HG03439 (cell line): ENCODE measurements at regions not wholly inside any gene's neighbourhood (a gene's known extent, or its start where the extent isn't known, plus 50 kb on each side); places are given as distances from the start of the nearest gene placed in this dataset.

ENCODE experiments used
- ATAC-seq: cut with Tn5 transposase; IDR thresholded peaks from one replicate; pipeline ENCODE4 v1.9.1; 2021; ENCODE audit warnings: mild to moderate bottlenecking, moderate library complexity; ENCODE audit not compliant: unreplicated experiment

- no peak for ATAC-seq
These were observed 283.5 kb upstream of the RGS6 start for GRCh38 chr14:71648725-71649124.

GRCh38 chr14:71650187-71650755, 282.0 kb upstream of the RGS6 start:
- ATAC-seq = no peak

DNA sequence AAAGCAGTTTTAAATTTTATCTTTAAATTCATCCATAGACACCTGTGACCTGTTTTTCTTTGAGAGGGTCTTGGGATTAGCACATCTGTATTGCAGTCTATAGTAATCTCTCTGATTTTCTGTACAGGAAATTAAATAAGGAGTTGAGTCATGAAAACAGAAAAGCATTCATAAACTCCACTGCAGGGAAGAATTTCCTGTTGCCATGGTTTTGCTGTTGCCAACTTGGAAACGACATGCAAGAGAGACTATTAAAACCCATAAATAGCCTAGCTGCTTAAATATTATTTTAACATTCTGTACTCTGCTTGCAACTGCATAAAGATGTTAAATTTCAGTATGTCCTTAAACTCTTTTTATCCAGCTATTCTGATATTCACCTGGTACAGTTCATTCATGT, 281.0 kb upstream of the RGS6 start:
- ATAC-seq = no peak

DNA sequence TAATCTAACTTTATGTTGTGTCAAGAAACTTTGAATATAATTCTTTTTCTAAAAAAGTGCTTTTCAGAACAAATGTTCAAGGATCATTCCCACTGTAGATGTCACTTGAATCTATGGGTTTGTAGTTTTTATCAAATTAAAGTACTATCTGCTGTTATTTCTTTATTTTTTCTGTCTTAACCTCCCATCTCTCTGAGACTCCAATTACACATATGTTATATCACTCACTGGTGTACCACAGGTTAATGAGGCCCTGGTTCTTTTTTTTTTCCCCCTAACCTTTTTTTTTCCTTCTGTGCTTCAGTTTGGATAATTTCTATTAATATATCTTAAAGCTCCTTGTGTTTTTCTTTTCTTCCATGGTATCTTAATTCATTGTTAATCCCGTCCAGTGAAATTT, 279.9 kb upstream of the RGS6 start:
- no peak for ATAC-seq

DNA sequence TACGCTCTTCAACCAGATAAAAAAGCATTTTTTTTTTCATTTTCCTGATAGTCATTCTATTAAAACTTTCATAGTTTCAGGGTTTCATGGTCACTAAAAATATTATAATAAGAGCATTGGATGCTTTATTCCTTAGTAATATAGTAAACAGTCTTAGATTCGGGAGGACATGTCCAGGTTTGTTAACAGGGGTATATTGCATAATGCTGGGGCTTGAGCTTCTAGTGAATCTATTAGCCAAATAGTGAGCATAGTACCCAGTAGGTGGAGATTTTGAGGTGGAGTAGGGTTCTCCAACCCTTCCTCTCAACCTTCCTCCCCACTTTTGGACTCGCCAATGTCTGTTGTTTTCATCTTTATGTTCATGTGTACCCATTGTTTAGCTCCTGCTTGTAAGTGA, 277.4 kb upstream of the RGS6 start:
- no peak for ATAC-seq

DNA sequence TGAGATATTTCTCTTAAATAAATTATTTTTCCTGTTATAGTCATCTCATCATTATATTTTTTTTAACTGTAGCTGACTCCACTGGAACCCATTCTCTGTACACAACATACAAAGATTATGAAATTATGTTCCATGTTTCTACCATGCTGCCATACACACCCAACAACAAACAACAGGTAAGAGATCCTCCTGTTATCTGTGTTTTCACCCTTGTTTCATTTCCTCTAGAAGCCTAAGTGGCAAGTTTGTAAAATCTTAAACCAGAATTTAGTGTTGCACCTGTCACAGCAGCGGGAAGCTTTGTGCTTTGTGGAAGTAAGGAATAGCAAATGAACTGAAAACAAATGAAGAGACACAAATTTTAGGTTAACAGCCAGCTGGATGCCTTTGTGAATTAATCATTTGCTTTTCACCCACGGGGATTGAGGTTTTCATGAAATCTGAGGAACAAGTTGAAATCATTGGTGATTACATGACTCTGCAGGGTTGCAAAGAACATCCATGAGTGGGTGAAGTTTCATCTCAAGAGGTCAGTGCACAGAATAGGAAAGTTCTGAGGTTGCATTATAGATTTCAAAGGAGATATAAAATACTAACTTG, 273.9 kb upstream of the RGS6 start:
- no peak for ATAC-seq

GRCh38 chr14:71659159-71659558, 273.1 kb upstream of the RGS6 start:
- ATAC-seq = no peak

- ATAC-seq = no peak
These were observed 270.8 kb upstream of the RGS6 start for GRCh38 chr14:71661441-71661840.

GRCh38 chr14:71662291-71662790, 269.9 kb upstream of the RGS6 start:
- ATAC-seq = no peak

- ATAC-seq = no peak
These were observed 267.1 kb upstream of the RGS6 start for GRCh38 chr14:71665157-71665556.

DNA sequence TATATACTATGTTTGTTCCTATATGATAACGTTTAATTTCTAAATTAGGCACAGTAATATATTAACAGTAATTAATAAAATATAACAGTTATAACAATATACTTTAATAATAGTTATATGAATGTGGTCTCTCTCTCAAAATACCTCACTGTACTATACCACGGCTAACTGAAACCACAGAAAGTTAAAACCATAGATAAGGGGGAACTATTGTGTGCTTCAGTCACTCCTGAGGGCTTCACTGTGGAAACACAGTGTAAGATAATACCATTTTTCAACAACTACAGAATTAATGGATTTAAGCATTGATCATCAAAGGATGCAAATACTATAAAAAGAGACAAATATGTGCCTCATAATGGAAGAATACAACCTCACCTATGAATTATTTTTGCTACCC, 266.4 kb upstream of the RGS6 start:
- ATAC-seq = no peak

- no peak for ATAC-seq
These were observed 265.6 kb upstream of the RGS6 start for GRCh38 chr14:71666571-71667145.

- ATAC-seq = no peak
These were observed 263.9 kb upstream of the RGS6 start for GRCh38 chr14:71668186-71668912.

DNA sequence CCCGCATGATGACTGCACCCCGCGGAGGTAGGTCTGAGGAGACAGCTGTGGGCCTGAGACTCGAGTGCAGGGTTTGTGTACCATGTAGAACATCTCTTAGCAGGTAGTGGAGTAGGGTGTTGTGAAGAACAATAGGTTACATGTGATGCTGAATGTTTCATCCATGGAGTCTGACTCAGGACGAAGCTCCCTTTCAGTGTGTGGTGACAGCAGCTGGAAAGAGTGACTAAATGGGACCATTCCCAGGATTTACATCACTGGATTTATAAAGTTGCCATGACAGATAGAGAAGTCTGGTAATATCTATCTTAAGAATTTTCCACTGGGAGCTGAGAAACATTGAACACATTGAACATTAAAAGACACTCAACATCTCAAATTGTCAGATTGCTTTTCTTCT, 259.6 kb upstream of the RGS6 start:
- no peak for ATAC-seq

DNA sequence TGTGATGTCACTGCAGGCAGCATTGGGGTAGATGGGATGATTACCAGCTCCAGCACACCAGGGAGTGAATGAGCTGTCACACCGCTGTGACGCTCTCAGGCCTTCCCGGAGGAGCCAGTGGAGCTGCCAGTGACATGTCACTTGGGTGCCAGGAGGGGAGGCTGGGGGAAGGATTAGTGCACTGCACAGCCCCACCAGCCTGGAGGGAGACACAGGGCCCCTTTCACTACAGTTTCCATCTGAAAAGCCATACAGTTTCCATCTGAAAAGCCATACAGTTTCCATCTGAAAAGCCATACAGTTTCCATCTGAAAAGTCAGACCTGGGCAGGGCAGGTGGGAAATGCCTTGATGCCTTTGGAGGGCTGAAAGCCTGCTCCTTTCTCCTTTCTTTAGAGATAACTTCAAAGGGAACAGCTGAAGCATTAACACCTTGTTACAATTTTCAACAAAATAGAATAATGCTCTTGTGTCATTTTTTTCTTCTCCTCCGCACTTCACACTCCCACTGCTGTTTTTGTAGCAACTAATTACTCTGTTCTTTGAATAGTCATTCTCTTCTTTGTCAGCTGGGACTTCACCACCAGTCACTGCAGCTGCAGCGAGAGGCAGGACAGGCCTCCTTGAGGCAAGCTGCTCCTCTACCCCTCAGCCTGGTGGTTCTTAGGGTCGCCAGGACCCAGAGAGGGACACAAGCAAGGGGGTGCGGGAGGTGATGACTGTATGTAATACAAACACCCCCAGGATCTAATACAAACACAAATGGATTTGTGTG, 256.9 kb upstream of the RGS6 start:
- no peak for ATAC-seq

GRCh38 chr14:71675900-71676287, 256.3 kb upstream of the RGS6 start:
- no peak for ATAC-seq

- no peak for ATAC-seq
These were observed 251.4 kb upstream of the RGS6 start for GRCh38 chr14:71680736-71681387.

DNA sequence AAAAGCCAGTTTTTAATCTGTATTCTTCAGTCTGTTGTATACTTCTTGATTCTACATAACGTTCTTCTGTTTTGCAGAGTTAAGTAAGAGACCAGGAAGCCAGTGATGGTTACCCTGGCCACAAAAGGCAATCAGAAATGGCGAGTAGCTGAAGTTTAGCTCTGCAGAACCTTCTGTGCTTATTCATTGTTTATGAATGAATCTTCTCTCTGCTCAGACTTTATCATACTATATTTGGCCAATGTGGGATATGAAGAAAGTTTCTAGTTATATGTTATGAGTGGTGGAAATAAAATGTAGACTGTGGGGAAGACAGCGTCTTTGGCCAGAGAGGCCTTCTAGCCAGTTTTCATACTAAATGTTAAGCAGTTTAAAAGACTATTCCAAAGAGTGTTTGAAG, 249.9 kb upstream of the RGS6 start:
- ATAC-seq = no peak

DNA sequence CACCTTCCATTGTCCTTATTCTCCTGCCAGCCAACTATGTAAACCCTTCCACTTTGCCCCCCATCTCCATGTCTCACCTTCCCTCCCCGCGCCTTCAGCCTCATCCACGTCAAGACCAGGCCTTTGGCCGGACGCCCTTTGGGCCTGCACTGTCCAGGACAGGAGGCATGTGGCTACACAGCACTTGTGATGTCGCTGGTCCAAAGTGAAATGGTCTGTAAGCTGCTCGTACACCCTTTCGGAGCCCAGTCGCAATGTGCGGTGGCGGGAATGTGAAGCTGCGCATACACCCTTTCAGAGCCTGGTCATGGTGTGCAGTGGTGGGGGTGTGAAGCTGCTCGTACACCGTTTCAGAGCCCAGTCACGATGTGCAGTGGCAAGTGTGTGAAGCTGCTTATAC, 247.9 kb upstream of the RGS6 start:
- no peak for ATAC-seq

- no peak for ATAC-seq
These were observed 245.6 kb upstream of the RGS6 start for GRCh38 chr14:71686677-71687076.
